Stomach (tissue), 8 donors: ENCODE measurements at regions not wholly inside any gene's neighbourhood (a gene's known extent, or its start where the extent isn't known, plus 50 kb on each side); places are given as distances from the start of the nearest gene placed in this dataset.

Source experiments
- DNase-seq, 2 donors: peaks; one replicate each; pipeline versions ENCODE4 v3.0.0 to v3.0.0-alpha.2; 2013 to 2019
- H3K27ac ChIP-seq, 5 donors: fragments of 200-600 bp in 4 of 5; sonication (generic) in 4 of 5; one replicate each; pipeline ENCODE4 v1.5.1; 2013 to 2019; ENCODE audit warnings: mild to moderate bottlenecking in 1 of 5, moderate library complexity in 1 of 5
- H3K27me3 ChIP-seq, 3 donors: fragments of 200-600 bp; sonication (generic); one replicate each; pipeline ENCODE4 v1.5.1; 2017 to 2019; ENCODE audit warnings: mixed run types in 1 of 3
- H3K36me3 ChIP-seq, 4 donors: fragments of 200-600 bp; sonication (generic); 1 replicate in 3 of 4; 2 replicates in 1 of 4; pipeline ENCODE4 v1.5.1; 2016 to 2019
- H3K4me1 ChIP-seq, 4 donors: fragments of 200-600 bp; sonication (generic); one replicate each; pipeline ENCODE4 v1.5.1; 2016 to 2019
- H3K4me3 ChIP-seq, 4 donors: fragments of 200-600 bp; sonication (generic) in 3 of 4; one replicate each; pipeline ENCODE4 v1.5.1; 2016 to 2019; ENCODE audit warnings: mild to moderate bottlenecking in 1 of 4
- H3K9me3 ChIP-seq, 4 donors: fragments of 200-600 bp; sonication (generic); one replicate each; pipeline ENCODE4 v1.5.1; 2016 to 2019
- CTCF ChIP-seq, 7 experiments: fragments of 450-650 bp in 4 of 7; fragments of 200-600 bp in 3 of 7; sonication (generic) in 3 of 7; IDR thresholded peaks; one replicate each; pipeline ENCODE4 v1.5.1; 2016 to 2019; ENCODE audit warnings: antibody characterized with exemption in 7 of 7, control low read depth in 2 of 7, mild to moderate bottlenecking in 1 of 7
- EP300 ChIP-seq: sonication (generic); formaldehyde crosslinking; IDR thresholded peaks from one replicate; pipeline ENCODE4 v1.6.1; 2017; ENCODE audit warnings: antibody characterized with exemption
- POLR2A ChIP-seq, 4 donors: fragments of 450-650 bp; IDR thresholded peaks; one replicate each; pipeline ENCODE4 v1.6.1; 2016; ENCODE audit warnings: antibody characterized with exemption in 4 of 4, control low read depth in 2 of 4, mild to moderate bottlenecking in 1 of 4, moderate library complexity in 1 of 4
- POLR2AphosphoS5 ChIP-seq, 3 donors: sonication (generic); formaldehyde crosslinking; IDR thresholded peaks; one replicate each; pipeline ENCODE4 v1.6.1; 2016; ENCODE audit warnings: antibody characterized with exemption in 3 of 3
- WGBS, 5 donors: extraction: QIAGEN DNeasy Blood & Tissue Kit in 3 of 5; methylation state at CpG; one replicate each; pipeline versions ENCODE4 v1.1.5 to v1.1.7; 2013 to 2018; 5-methylcytosine and 5-hydroxymethylcytosine counted together
- intact Hi-C: fragments of 100-400 bp; cut with DNase I; formaldehyde crosslinking; loops from one replicate; pipeline ENCODE4 v1.15.1; 2023; ENCODE audit warnings: low total_unique reads
- donor health status: healthy with polysubstance abuse.
- donor health status: Bipolar disorder and iron deficiency.
- donor health status: healthy.

GRCh38 chr10:7481368-7481765 lies 70.5 kb upstream of the SFMBT2 start:
- TF ChIP-seq CTCF (IDR thresholded peaks at IDR 0.05) (no peak), POLR2AphosphoS5 (IDR thresholded peaks at IDR 0.05) (no peak), EP300 (no peak), POLR2A (IDR thresholded peaks at IDR 0.05) (no peak)
- Histone ChIP-seq H3K4me3 (no peak overlapping the region), H3K27ac (peak overlapping the region in 2 of 5 donors; percentile 1 to 50), H3K4me1 (peaks cover 0 to 32% (median 0%) of the 10 kb centered on the region in 4 donors), H3K27me3 (peaks cover 0 to 28% (median 0%) of the 10 kb centered on the region in 3 donors), H3K36me3 (no peaks in the 10 kb centered on the region), H3K9me3 (no peaks in the 10 kb centered on the region)
- intact Hi-C loops = no loop called here
- WGBS, 5 donors = 59 to 71% (median 67%) methylated on average over 5 of the region's 5 CpGs
- peak in 1 of 2 donors; percentile 52 for DNase-seq

- TF ChIP-seq EP300 (no peak), CTCF (IDR thresholded peaks at IDR 0.05) (no peak), POLR2A (IDR thresholded peaks at IDR 0.05) (no peak)
- Histone ChIP-seq H3K4me1 (peaks cover 0 to 35% (median under 1%) of the 10 kb centered on the region in 4 donors), H3K4me3 (no peak overlapping the region), H3K9me3 (no peaks in the 10 kb centered on the region), H3K27me3 (peaks cover 0 to 23% (median 0%) of the 10 kb centered on the region in 3 donors), H3K36me3 (no peaks in the 10 kb centered on the region), H3K27ac (peak overlapping the region in 2 of 5 donors; percentile 1 to 50)
- intact Hi-C loops = no loop called here
- WGBS, 5 donors = 58 to 68% (median 65%) methylated on average over 8 of the region's 8 CpGs
- DNase-seq = peak in 1 of 2 donors; percentile 40
Measured at GRCh38 chr10:7480742-7481367, 70.0 kb upstream of the SFMBT2 start.

- H3K4me3 ChIP-seq = no peak overlapping the region
- peaks cover 0 to 36% (median 7%) of the 10 kb centered on the region in 4 donors for H3K4me1 ChIP-seq
- peak overlapping the region in 1 of 5 donors; percentile 50 for H3K27ac ChIP-seq
- intact Hi-C loops = no loop called here
- H3K27me3 ChIP-seq = peaks cover 0 to 20% (median 0%) of the 10 kb centered on the region in 3 donors
- DNase-seq = no peak
- TF ChIP-seq POLR2A (IDR thresholded peaks at IDR 0.05) (no peak), POLR2AphosphoS5 (IDR thresholded peaks at IDR 0.05) (no peak), EP300 (no peak), CTCF (IDR thresholded peaks at IDR 0.05) (no peak)
- no peaks in the 10 kb centered on the region for H3K9me3 ChIP-seq
- WGBS, 5 donors = 88 to 91% (median 90%) methylated on average over 13 of the region's 13 CpGs
- no peaks in the 10 kb centered on the region for H3K36me3 ChIP-seq
Measured at GRCh38 chr10:7479861-7480598, 69.2 kb upstream of the SFMBT2 start.

- Histone ChIP-seq H3K4me1 (peaks cover 0 to 26% (median 8%) of the 10 kb centered on the region in 4 donors), H3K27me3 (peaks cover 0 to 19% (median 0%) of the 10 kb centered on the region in 3 donors), H3K4me3 (no peak overlapping the region), H3K27ac (no peak overlapping the region), H3K9me3 (no peaks in the 10 kb centered on the region), H3K36me3 (no peaks in the 10 kb centered on the region)
- 66 to 74% (median 70%) methylated on average over 4 of the region's 4 CpGs for WGBS, 5 donors
- TF ChIP-seq CTCF (IDR thresholded peaks at IDR 0.05) = no peak
- TF ChIP-seq EP300 = no peak
- TF ChIP-seq POLR2AphosphoS5 (IDR thresholded peaks at IDR 0.05) = no peak
- no peak for TF ChIP-seq POLR2A (IDR thresholded peaks at IDR 0.05)
- intact Hi-C loops = no loop called here
- DNase-seq = no peak
Measured at GRCh38 chr10:7478727-7479457, 68.1 kb upstream of the SFMBT2 start.
